Mesothelial cell of epicardium (in vitro differentiated cells): ENCODE measurements at regions not wholly inside any gene's neighbourhood (a gene's known extent, or its start where the extent isn't known, plus 50 kb on each side); places are given as distances from the start of the nearest gene placed in this dataset.
"Not testable (repeated sequence)": the region's sequence is repeated elsewhere in the genome, so short reads cannot be mapped to it uniquely, and the experiment has no call there.

ENCODE experiments used
- DNase-seq, 2 experiments: peaks; one replicate each; pipeline ENCODE4 v3.0.0; 2021; ENCODE audit warnings: low spot score in 2 of 2; ENCODE audit not compliant: unreplicated experiment in 2 of 2
- H3K27ac Mint-ChIP-seq: 2 replicates; pipeline ENCODE4 v1.8.0; 2021; ENCODE audit warnings: mixed read lengths
- H3K27me3 Mint-ChIP-seq: 2 replicates; pipeline ENCODE4 v1.8.0; 2021; ENCODE audit warnings: low read depth, mixed read lengths
- H3K36me3 Mint-ChIP-seq: 2 replicates; pipeline ENCODE4 v1.8.0; 2021; ENCODE audit warnings: mixed read lengths
- H3K4me1 Mint-ChIP-seq: 2 replicates; pipeline ENCODE4 v1.8.0; 2021; ENCODE audit warnings: mixed read lengths
- H3K4me3 Mint-ChIP-seq: 2 replicates; pipeline ENCODE4 v1.8.0; 2021; ENCODE audit warnings: mild to moderate bottlenecking, moderate library complexity, mixed read lengths
- H3K9me3 Mint-ChIP-seq: 2 replicates; pipeline ENCODE4 v1.8.0; 2021; ENCODE audit warnings: mixed read lengths
- CTCF ChIP-seq: fragments of 200-600 bp; sonication (generic); IDR thresholded peaks from one replicate; pipeline ENCODE4 v1.5.0; 2021; ENCODE audit warnings: antibody characterized with exemption; ENCODE audit not compliant: unreplicated experiment

DNA sequence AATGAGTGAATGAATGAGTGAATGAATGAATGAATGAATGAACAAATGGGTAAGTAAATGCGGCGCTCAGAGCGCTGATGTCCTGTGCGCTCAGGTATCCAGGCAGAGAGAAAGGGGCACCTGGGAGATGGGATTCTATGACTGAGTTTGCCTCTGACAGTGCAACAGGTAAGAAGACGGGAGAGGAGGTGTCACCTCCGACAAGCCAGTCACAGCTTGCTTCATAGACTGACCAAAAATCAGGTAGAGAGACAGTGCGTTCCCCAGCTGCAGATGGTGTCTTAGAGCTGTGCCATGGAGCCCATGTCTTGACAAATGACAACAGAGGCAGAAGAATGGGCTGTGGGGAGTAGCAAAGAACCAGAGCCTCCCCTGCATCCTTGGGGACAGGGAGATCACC lies 327.3 kb downstream of the FGFR2 start:
- no peaks in the 10 kb centered on the region for H3K36me3 Mint-ChIP-seq
- H3K27me3 Mint-ChIP-seq: no peaks in the 10 kb centered on the region
- TF ChIP-seq CTCF: no peak
- H3K4me1 Mint-ChIP-seq: peaks cover 6% of the 10 kb centered on the region
- H3K27ac Mint-ChIP-seq: no peak overlapping the region
- no peaks in the 10 kb centered on the region for H3K9me3 Mint-ChIP-seq
- no peak for DNase-seq
- H3K4me3 Mint-ChIP-seq: no peak overlapping the region

GRCh38 chr10:121276046-121276445 lies 322.2 kb downstream of the FGFR2 start:
- no peak for TF ChIP-seq CTCF
- Mint-ChIP-seq H3K27me3 (no peaks in the 10 kb centered on the region), H3K36me3 (no peaks in the 10 kb centered on the region), H3K4me1 (peaks cover 15% of the 10 kb centered on the region), H3K9me3 (peaks cover 4% of the 10 kb centered on the region), H3K27ac (no peak overlapping the region), H3K4me3 (no peak overlapping the region)
- DNase-seq: no peak

GRCh38 chr10:121276822-121277221 lies 321.4 kb downstream of the FGFR2 start:
- Mint-ChIP-seq H3K4me1 (peaks cover 15% of the 10 kb centered on the region), H3K27ac (no peak overlapping the region), H3K9me3 (peaks cover 4% of the 10 kb centered on the region), H3K27me3 (no peaks in the 10 kb centered on the region), H3K36me3 (no peaks in the 10 kb centered on the region), H3K4me3 (no peak overlapping the region)
- no peak for DNase-seq
- TF ChIP-seq CTCF: no peak

DNA sequence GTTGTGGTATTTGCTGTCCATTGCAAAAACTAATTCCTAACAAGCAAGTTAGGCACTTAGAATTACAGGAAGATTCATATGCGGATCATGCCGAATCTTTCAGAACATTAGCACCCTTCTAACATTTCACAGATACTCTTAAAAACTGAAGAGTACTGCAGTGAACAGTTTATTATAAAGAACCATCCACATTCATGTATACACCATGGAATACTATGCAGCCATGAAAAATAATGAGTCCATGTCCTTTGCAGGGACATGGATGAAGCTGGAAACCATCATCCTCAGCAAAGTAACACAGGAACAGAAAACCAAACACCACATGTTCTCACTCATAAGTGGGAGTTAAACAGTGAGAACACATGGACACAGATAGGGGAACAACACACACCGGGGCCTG lies 319.9 kb downstream of the FGFR2 start:
- not testable (repeated sequence) for H3K27me3 Mint-ChIP-seq, DNase-seq, H3K9me3 Mint-ChIP-seq, H3K27ac Mint-ChIP-seq, H3K36me3 Mint-ChIP-seq, H3K4me3 Mint-ChIP-seq
- H3K4me1 Mint-ChIP-seq: peaks cover 10% of the 10 kb centered on the region

- Mint-ChIP-seq H3K36me3 (no peaks in the 10 kb centered on the region), H3K4me1 (peaks cover 29% of the 10 kb centered on the region), H3K9me3 (peaks cover 4% of the 10 kb centered on the region), H3K4me3 (no peak overlapping the region), H3K27me3 (no peaks in the 10 kb centered on the region), H3K27ac (no peak overlapping the region)
- no peak for TF ChIP-seq CTCF
- DNase-seq: no peak
Measured at GRCh38 chr10:121281576-121281975, 316.7 kb downstream of the FGFR2 start.

DNA sequence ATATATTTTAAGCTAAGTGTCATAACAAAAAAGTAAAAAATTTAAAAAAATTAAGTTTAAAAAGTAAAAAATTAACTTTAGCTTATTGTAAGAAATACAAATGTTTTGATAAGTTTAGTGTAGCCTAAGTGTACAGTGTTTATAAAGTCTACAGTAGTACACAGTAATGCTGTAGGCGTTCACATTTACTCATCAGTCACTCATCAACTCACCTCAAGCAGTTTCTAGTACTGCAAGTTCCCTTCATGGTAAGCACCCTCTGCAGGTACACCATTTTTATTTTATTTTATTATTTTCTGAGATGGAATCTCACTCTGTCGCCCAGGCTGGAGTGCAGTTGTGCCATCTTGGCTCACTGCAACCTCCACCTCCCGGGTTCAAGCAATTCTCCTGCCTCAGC lies 316.0 kb downstream of the FGFR2 start:
- Mint-ChIP-seq H3K9me3 (peaks cover 4% of the 10 kb centered on the region), H3K27ac (no peak overlapping the region), H3K4me1 (peaks cover 26% of the 10 kb centered on the region), H3K36me3 (no peaks in the 10 kb centered on the region), H3K27me3 (no peaks in the 10 kb centered on the region), H3K4me3 (no peak overlapping the region)
- no peak for DNase-seq
- TF ChIP-seq CTCF: no peak
